ENCODE measurements at regions not wholly inside any gene's neighbourhood (a gene's known extent, or its start where the extent isn't known, plus 50 kb on each side); places are given as distances from the start of the nearest gene placed in this dataset.

DNA sequence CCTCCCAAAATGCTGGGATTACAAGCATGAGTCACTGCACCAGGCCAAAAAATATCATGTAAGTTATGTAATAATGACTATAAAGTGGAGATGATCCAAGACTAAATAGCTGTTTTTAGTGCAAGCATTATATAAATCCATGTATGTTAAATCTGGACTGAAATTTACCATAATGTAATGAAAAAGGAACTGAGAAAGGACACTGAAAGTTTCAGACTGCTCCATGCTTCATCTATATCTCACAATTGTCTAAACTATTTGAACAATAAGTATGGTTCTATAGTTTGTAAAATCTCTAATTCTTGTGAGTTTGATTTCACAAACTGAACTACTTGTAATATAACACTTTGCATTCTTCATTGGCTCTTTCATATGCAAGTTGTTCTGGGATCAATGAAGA lies 2299.5 kb downstream of the PCDH9 start:
- TF ChIP-seq, protein P1, sequence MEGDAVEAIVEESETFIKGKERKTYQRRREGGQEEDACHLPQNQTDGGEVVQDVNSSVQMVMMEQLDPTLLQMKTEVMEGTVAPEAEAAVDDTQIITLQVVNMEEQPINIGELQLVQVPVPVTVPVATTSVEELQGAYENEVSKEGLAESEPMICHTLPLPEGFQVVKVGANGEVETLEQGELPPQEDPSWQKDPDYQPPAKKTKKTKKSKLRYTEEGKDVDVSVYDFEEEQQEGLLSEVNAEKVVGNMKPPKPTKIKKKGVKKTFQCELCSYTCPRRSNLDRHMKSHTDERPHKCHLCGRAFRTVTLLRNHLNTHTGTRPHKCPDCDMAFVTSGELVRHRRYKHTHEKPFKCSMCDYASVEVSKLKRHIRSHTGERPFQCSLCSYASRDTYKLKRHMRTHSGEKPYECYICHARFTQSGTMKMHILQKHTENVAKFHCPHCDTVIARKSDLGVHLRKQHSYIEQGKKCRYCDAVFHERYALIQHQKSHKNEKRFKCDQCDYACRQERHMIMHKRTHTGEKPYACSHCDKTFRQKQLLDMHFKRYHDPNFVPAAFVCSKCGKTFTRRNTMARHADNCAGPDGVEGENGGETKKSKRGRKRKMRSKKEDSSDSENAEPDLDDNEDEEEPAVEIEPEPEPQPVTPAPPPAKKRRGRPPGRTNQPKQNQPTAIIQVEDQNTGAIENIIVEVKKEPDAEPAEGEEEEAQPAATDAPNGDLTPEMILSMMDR (IDR thresholded peaks at IDR 0.05; ENCODE audit: extremely low read depth, missing control alignments): no peak
- no peak for DNase-seq (ENCODE audit: low spot score)

DNA sequence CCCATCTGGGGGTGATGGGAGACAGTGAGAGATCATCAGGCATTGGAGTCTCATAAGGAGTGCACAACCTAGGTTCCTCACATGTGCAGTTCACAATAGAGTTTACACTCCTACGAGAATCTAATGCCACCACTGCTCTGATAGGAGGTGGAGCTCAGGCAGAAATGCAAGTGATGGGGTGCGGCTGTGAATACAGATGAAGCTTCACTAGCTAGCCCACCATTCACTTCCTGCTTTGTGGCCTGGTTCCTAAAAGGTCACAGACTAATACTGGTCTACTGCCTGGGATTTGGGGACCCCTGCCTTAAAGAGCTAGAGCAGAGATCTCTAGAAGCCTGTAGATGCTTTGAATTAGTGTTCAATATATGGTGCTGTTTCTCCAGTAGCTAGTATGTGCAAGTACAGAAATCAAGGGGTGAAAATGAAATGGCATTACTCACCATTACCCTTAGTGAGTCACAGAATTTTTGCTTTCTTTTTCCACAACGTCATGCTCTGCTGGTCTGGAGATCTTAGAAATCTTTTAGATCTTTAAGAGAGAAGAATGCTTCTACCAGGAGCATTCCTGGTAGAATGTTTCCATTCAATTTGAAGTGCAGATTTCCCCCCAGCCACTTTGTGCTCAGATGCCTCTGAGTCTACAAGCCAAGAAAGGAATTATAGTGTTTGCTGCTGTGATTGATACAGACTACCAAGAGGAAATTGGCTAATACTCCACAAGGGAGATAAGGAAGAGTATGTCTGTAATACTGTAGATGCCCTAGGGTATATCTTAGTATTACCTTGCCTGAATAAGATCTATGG lies 2301.2 kb downstream of the PCDH9 start:
- DNase-seq (ENCODE audit: low spot score): peak; percentile 12
- TF ChIP-seq, protein P1 (IDR thresholded peaks at IDR 0.05; ENCODE audit: extremely low read depth, missing control alignments): no peak

DNA sequence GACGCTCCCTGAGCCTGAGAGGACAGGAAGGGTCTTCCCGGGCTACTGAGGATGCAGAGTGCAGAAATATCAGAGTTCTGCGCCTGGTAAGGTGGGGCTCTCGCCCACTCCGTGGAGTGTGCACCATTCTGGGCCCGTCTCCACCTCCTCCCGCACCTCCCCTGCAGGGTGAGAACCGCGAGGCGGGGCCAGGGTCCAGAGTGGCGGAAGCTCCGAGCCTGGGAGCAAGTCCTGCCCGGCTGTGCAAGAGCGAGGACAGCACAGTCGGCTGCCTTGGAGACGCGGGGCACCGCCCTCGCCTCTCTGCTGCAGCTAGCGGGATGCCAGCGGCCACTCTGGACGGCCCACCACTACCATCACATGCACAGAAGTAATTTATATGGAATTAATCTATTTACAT lies 2304.4 kb downstream of the PCDH9 start:
- DNase-seq (ENCODE audit: low spot score): no peak
- TF ChIP-seq, protein P1 (IDR thresholded peaks at IDR 0.05; ENCODE audit: extremely low read depth, missing control alignments): no peak

DNA sequence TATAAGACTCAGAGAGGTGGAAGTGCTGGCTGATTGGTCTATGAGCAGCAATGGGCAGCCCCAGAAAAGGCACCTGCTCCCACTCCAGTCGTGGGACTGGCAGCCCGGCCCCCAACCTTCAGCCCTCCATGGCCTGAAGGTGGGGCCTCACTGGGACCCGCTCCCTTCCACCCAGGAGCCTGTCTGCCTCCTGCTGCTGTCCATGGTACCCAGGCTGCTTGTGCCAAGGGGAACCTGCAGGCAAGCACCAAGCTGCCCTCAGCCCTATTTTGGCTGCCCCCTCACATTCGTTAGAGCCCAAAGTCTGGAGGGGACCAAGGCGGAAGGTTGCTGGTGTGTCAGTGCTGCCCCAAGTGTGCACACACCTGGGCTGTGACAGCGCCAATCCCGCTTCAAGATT lies 2304.9 kb downstream of the PCDH9 start:
- DNase-seq (ENCODE audit: low spot score): no peak
- TF ChIP-seq, protein P1 (IDR thresholded peaks at IDR 0.05; ENCODE audit: extremely low read depth, missing control alignments): no peak

DNA sequence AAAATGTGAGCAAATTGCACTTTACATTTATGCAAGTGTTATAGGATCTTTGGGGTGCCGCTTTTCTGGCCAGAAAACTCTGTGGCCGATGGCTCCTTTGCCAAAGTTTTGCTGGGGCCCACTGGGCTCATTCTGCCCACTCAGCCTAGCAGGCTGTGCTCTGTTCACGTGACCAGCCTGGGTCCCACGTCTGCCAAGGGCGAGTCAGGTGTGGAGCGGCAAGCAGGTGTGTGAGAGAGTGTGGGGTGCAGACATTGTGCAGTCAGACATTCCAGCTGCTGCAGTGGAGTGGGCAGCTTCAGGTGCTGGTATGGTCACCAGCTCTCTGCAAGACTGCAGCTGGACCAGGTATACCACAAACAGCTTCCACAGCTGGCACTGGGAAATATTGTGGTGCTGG lies 2305.7 kb downstream of the PCDH9 start:
- TF ChIP-seq, protein P1 (IDR thresholded peaks at IDR 0.05; ENCODE audit: extremely low read depth, missing control alignments): no peak
- DNase-seq (ENCODE audit: low spot score): no peak

DNA sequence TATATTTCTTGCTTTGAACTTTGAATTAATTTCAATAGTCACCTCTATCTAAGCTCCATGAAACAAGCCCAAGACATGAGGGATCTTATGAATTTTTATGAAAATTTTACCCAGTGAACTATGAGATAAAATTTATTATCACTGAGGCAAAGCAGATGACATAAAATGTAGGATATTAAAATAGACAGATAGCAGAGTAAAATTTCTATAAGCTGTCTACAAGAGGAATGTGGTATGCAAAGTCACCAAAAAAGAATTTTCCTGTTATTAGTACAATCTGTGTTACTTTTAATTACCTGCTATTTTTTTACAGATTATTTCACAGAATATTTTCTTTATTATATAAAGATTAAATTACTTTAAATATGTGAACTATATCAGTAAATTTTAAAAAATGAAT lies 2312.6 kb downstream of the PCDH9 start:
- TF ChIP-seq, protein P1 (IDR thresholded peaks at IDR 0.05; ENCODE audit: extremely low read depth, missing control alignments): no peak
- no peak for DNase-seq (ENCODE audit: low spot score)

DNA sequence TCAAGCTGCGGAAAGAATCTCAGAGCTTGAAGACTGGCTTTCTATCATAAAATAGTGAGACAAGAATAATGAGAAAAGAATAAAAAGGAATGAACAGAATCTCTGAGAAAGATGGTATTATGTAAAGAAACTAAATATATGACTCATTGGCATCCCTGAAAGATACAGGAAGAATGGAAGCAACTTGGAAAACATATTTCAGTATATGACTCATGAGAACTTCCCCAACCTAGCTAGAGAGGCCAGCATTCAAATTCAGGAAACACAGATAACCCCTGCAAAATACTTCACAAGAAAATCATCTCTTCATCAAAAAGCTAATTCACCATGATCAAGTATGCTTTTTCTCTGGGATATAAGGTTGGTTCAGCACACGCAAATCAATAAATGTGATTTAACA lies 2318.0 kb downstream of the PCDH9 start:
- TF ChIP-seq, protein P1 (IDR thresholded peaks at IDR 0.05; ENCODE audit: extremely low read depth, missing control alignments): no peak
- no peak for DNase-seq (ENCODE audit: low spot score)
